Loucy (cell line): ENCODE measurements at regions not wholly inside any gene's neighbourhood (a gene's known extent, or its start where the extent isn't known, plus 50 kb on each side); places are given as distances from the start of the nearest gene placed in this dataset.

Source experiments
- EZH2phosphoT487 ChIP-seq: fragments of 200-600 bp; IDR thresholded peaks from 2 replicates; pipeline ENCODE4 v1.6.1; 2018; ENCODE audit warnings: antibody characterized with exemption, mild to moderate bottlenecking, moderate library complexity, borderline replicate concordance
- TF ChIP-seq, protein P1 (sequence below): fragments of 200-600 bp; sonication (generic); conservative IDR thresholded peaks from 2 replicates; pipeline ENCODE4 v1.5.1; 2014; ENCODE audit warnings: mild to moderate bottlenecking, antibody characterized with exemption, low read length

DNA sequence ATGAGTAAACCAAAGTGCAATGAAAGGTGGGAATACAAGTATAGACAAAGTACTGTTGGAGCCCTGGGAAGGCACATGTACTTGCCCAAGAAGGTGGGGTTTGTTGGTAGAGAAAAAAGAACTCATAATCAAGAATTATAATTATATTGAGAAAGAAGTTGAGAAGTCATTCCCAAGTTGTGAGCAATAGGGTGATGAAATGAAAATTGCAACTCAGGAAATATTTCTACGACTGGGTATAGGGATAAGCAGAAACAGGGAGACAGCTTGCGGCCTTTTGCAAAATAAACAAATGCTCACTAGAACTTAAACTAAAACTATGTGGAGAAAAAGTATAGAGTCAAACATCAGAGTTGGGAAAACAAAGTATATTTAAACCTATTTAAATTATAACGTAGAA, 250.7 kb upstream of the FAM83B start:
- TF ChIP-seq, protein P1, sequence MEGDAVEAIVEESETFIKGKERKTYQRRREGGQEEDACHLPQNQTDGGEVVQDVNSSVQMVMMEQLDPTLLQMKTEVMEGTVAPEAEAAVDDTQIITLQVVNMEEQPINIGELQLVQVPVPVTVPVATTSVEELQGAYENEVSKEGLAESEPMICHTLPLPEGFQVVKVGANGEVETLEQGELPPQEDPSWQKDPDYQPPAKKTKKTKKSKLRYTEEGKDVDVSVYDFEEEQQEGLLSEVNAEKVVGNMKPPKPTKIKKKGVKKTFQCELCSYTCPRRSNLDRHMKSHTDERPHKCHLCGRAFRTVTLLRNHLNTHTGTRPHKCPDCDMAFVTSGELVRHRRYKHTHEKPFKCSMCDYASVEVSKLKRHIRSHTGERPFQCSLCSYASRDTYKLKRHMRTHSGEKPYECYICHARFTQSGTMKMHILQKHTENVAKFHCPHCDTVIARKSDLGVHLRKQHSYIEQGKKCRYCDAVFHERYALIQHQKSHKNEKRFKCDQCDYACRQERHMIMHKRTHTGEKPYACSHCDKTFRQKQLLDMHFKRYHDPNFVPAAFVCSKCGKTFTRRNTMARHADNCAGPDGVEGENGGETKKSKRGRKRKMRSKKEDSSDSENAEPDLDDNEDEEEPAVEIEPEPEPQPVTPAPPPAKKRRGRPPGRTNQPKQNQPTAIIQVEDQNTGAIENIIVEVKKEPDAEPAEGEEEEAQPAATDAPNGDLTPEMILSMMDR = no peak
- TF ChIP-seq EZH2phosphoT487 = no peak
